ENCODE measurements at regions not wholly inside any gene's neighbourhood (a gene's known extent, or its start where the extent isn't known, plus 50 kb on each side); places are given as distances from the start of the nearest gene placed in this dataset.

- no peak overlapping the region for H2BK20ac ChIP-seq (ENCODE audit: low read length)
- H2BK15ac ChIP-seq (ENCODE audit: low read length) = no peak overlapping the region
- H3K9me3 ChIP-seq (ENCODE audit: insufficient read depth in 2 of 2, low read depth in 1 of 2, low read length in 1 of 2) = no peaks in the 10 kb centered on the region
- H3K27ac ChIP-seq (ENCODE audit: low read depth, low read length) = no peak overlapping the region
- H4K8ac ChIP-seq (ENCODE audit: extremely low read depth, insufficient read depth, low read length) = no peak overlapping the region
- H3K56ac ChIP-seq (replicated peaks; ENCODE audit: insufficient read length, low read depth, low read length) = no peak overlapping the region
- no peak overlapping the region for H4K91ac ChIP-seq (replicated peaks; ENCODE audit: insufficient read length, low read length)
- WGBS, 2 experiments (ENCODE audit: extremely low coverage in 1 of 2, insufficient coverage in 1 of 2, insufficient read length in 1 of 2, insufficient replicate concordance in 2 of 2, low coverage in 1 of 2, low lambda C conversion rate in 2 of 2, missing lambda C conversion rate in 1 of 2) = 83% methylated on average over 6 of the region's 6 CpGs; no CpG with 5 or more reads in 1 of the 2 experiments
- no peak overlapping the region for H2AK5ac ChIP-seq (ENCODE audit: low read depth, low read length)
- H2BK12ac ChIP-seq (ENCODE audit: low read depth, low read length) = no peak overlapping the region
- ChIA-PET CTCF (ENCODE audit: partially characterized antibody) (interaction anchor here (0.7 to 13.3 kb wide), 9 partner anchors 16 to 153 kb away, joined by 3 to 123 read pairs (median 5); no protein-coding TSS in a partner anchor), POLR2A (ENCODE audit: partially characterized antibody) (no interaction called here)
- H3K4me2 ChIP-seq (ENCODE audit: insufficient read depth in 1 of 2, low read depth in 2 of 2, low read length in 2 of 2) = no peak overlapping the region
- no peaks in the 10 kb centered on the region for H3K79me1 ChIP-seq (ENCODE audit: low read depth, low read length)
- H3K23ac ChIP-seq (ENCODE audit: insufficient read length) = no peak overlapping the region
- FAIRE-seq (no peak), DNase-seq (ENCODE audit: low read depth in 1 of 2, low spot score in 2 of 2) (no peak)
- no peaks in the 10 kb centered on the region for H4K20me1 ChIP-seq (replicated peaks in 1 of 2; ENCODE audit: control insufficient read depth in 1 of 2, insufficient read depth in 2 of 2, low read length in 2 of 2)
- no peak overlapping the region for H3K4ac ChIP-seq (replicated peaks; ENCODE audit: insufficient read length, low read depth, low read length)
- peaks cover 0 to 2% (median 0%) of the 10 kb centered on the region in 4 experiments; a peak in 1 of 7 replicates for H3K4me1 ChIP-seq (replicated peaks in 1 of 4; ENCODE audit: control insufficient read depth in 3 of 4, insufficient read depth in 4 of 4, low read length in 3 of 4)
- no peaks in the 10 kb centered on the region; a peak in 2 of 7 replicates for H3K27me3 ChIP-seq (replicated peaks in 1 of 4; ENCODE audit: control insufficient read depth in 3 of 4, extremely low read depth in 1 of 4, insufficient read depth in 3 of 4, low read length in 3 of 4)
- no peak overlapping the region for H4K5ac ChIP-seq (ENCODE audit: insufficient read length, low read depth, low read length)
- TF ChIP-seq SAP30 (IDR thresholded peaks at IDR 0.05; ENCODE audit: insufficient read depth, insufficient replicate concordance, low read length) (no peak), BCL11A (IDR thresholded peaks at IDR 0.05; ENCODE audit: low read depth in 2 of 2, low read length in 2 of 2) (no peak), SIRT6 (IDR thresholded peaks at IDR 0.05; ENCODE audit: low read length) (no peak), E2F6 (IDR thresholded peaks at IDR 0.05) (no peak), TAF7 (optimal IDR thresholded peaks at IDR 0.05; ENCODE audit: borderline replicate concordance, low read depth, low read length) (no peak), POLR2A (IDR thresholded peaks at IDR 0.05; ENCODE audit: control extremely low read depth in 1 of 2, low read depth in 2 of 2, low read length in 2 of 2) (no peak), SP2 (IDR thresholded peaks at IDR 0.05; ENCODE audit: low read length) (no peak), BACH1 (IDR thresholded peaks at IDR 0.05; ENCODE audit: low read length) (no peak)
- H3K14ac ChIP-seq (ENCODE audit: insufficient read length) = no peak overlapping the region
- H2BK5ac ChIP-seq (ENCODE audit: low read depth, low read length) = no peak overlapping the region
- H3K4me3 ChIP-seq (ENCODE audit: extremely low read depth in 1 of 4, insufficient read depth in 2 of 4, low read depth in 3 of 4, low read length in 4 of 4) = no peak overlapping the region
- no peaks in the 10 kb centered on the region for H3K36me3 ChIP-seq (ENCODE audit: control insufficient read depth in 2 of 4, insufficient read depth in 4 of 4, low read length in 3 of 4)
- no peak overlapping the region for H2BK120ac ChIP-seq (replicated peaks; ENCODE audit: low read depth, low read length)
- no peak overlapping the region for H2AFZ ChIP-seq (ENCODE audit: low read length)
- H3K79me2 ChIP-seq (ENCODE audit: control insufficient read depth in 1 of 2, insufficient read depth in 2 of 2, low read length in 2 of 2) = no peaks in the 10 kb centered on the region
- no peaks in the 10 kb centered on the region for H3K23me2 ChIP-seq (ENCODE audit: low read depth, low read length)
- H3K18ac ChIP-seq (ENCODE audit: extremely low read depth, low read length) = no peak overlapping the region
- H3K9ac ChIP-seq (replicated peaks in 1 of 4; ENCODE audit: extremely low read depth in 1 of 4, low read depth in 3 of 4, low read length in 3 of 4) = no peak overlapping the region
These were observed 61.6 kb upstream of the ECE1 start for GRCh38 chr1:21351901-21352300.

Measured in H1 (cell line).